Neural progenitor cell (in vitro differentiated cells): ENCODE measurements at regions not wholly inside any gene's neighbourhood (a gene's known extent, or its start where the extent isn't known, plus 50 kb on each side); places are given as distances from the start of the nearest gene placed in this dataset.

Source experiments
- DNase-seq: peaks from one replicate; pipeline ENCODE4 v3.0.0-alpha.2; 2016; ENCODE audit warnings: low spot score
- H2AFZ ChIP-seq: fragments of 200-600 bp; sonication (generic); replicated peaks from 2 replicates; pipeline ENCODE4 v1.6.1; 2016; ENCODE audit warnings: antibody characterized with exemption
- H3F3A ChIP-seq: fragments of 200-600 bp; sonication (generic); 2 replicates; pipeline ENCODE4 v1.6.1; 2016; ENCODE audit warnings: antibody characterized with exemption, low read depth
- H3K27ac ChIP-seq: fragments of 200-600 bp; sonication (generic); 2 replicates; pipeline ENCODE4 v1.5.1; 2016; ENCODE audit warnings: mild to moderate bottlenecking
- H3K27me3 ChIP-seq: fragments of 200-600 bp; sonication (generic); 2 replicates; pipeline ENCODE4 v1.6.1; 2016; ENCODE audit warnings: mild to moderate bottlenecking, moderate library complexity
- H3K36me3 ChIP-seq: fragments of 200-600 bp; sonication (generic); 2 replicates; pipeline ENCODE4 v1.5.1; 2016
- H3K4me1 ChIP-seq: fragments of 200-600 bp; sonication (generic); 2 replicates; pipeline ENCODE4 v1.6.1; 2016; ENCODE audit warnings: mixed run types
- H3K4me2 ChIP-seq: fragments of 200-600 bp; sonication (generic); 2 replicates; pipeline ENCODE4 v1.6.1; 2016
- H3K4me3 ChIP-seq: fragments of 200-600 bp; sonication (generic); 2 replicates; pipeline ENCODE4 v1.5.1; 2016
- H3K79me2 ChIP-seq: fragments of 200-600 bp; sonication (generic); 2 replicates; pipeline ENCODE4 v1.6.1; 2016; ENCODE audit warnings: low read depth
- H3K9ac ChIP-seq: fragments of 200-600 bp; sonication (generic); 2 replicates; pipeline ENCODE4 v1.6.1; 2016
- H3K9me3 ChIP-seq: fragments of 200-600 bp; sonication (generic); 2 replicates; pipeline ENCODE4 v1.5.1; 2016; ENCODE audit warnings: low read depth
- H4K20me1 ChIP-seq: fragments of 200-600 bp; sonication (generic); 2 replicates; pipeline ENCODE4 v1.6.1; 2016; ENCODE audit warnings: low read depth
- H3K27ac Mint-ChIP-seq: 3 replicates; pipeline ENCODE4 v1.8.0; 2021; ENCODE audit warnings: mixed read lengths
- H3K27me3 Mint-ChIP-seq: 2 replicates; pipeline ENCODE4 v1.8.0; 2022; ENCODE audit warnings: low read depth, mild to moderate bottlenecking, inconsistent platforms, moderate library complexity, mixed read lengths; ENCODE audit not compliant: insufficient read depth
- H3K36me3 Mint-ChIP-seq: 3 replicates; pipeline ENCODE4 v1.8.0; 2021; ENCODE audit warnings: mixed read lengths
- H3K4me1 Mint-ChIP-seq: 3 replicates; pipeline ENCODE4 v1.8.0; 2021; ENCODE audit warnings: mixed read lengths
- H3K4me3 Mint-ChIP-seq: 3 replicates; pipeline ENCODE4 v1.8.0; 2021; ENCODE audit warnings: mild to moderate bottlenecking, moderate library complexity, mixed read lengths
- H3K9me3 Mint-ChIP-seq: 3 replicates; pipeline ENCODE4 v1.8.0; 2020; ENCODE audit warnings: mixed read lengths
- EZH2 ChIP-seq: fragments of 200-600 bp; sonication (generic); IDR thresholded peaks from 2 replicates; pipeline ENCODE4 v1.6.1; 2017; ENCODE audit warnings: antibody characterized with exemption, mild to moderate bottlenecking, moderate library complexity
- EZH2phosphoT487 ChIP-seq: fragments of 200-600 bp; sonication (generic); IDR thresholded peaks from 2 replicates; pipeline ENCODE4 v1.6.1; 2017; ENCODE audit warnings: antibody characterized with exemption
- TF ChIP-seq, protein P1 (sequence below): fragments of 200-600 bp; sonication (generic); IDR thresholded peaks from 2 replicates; pipeline ENCODE4 v1.5.1; 2017; ENCODE audit warnings: antibody characterized with exemption, mild to moderate bottlenecking

DNA sequence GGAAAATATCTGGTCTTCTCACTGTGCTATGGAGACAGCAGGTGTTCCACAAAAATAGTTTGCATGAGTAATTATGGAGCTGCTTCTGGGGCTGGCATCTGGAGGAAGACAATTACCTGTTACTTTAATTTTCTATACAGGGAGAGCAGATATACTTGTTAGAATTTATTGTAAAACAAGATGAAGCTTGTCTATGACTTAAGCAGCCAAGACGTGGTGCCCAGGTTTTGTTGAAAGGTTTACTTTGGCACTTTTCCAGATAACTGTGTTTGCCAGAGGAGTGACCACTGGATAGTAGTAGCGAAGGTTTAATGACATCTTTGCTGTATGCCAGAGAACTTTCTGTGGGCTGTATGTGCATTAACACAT lies 134.5 kb upstream of the KL start:
- no peak overlapping the region for H3K4me3 ChIP-seq
- no peaks in the 10 kb centered on the region for H3K79me2 ChIP-seq
- no peaks in the 10 kb centered on the region for H3K9me3 ChIP-seq
- no peak overlapping the region for H3K4me2 ChIP-seq
- H3K36me3 ChIP-seq = no peaks in the 10 kb centered on the region
- DNase-seq = no peak
- H4K20me1 ChIP-seq = no peaks in the 10 kb centered on the region
- Mint-ChIP-seq H3K4me3 (no peak overlapping the region), H3K4me1 (no peaks in the 10 kb centered on the region), H3K27me3 (no peaks in the 10 kb centered on the region), H3K36me3 (no peaks in the 10 kb centered on the region), H3K9me3 (no peaks in the 10 kb centered on the region), H3K27ac (no peak overlapping the region)
- H2AFZ ChIP-seq = no peak overlapping the region
- no peak overlapping the region for H3K9ac ChIP-seq
- TF ChIP-seq, protein P1, sequence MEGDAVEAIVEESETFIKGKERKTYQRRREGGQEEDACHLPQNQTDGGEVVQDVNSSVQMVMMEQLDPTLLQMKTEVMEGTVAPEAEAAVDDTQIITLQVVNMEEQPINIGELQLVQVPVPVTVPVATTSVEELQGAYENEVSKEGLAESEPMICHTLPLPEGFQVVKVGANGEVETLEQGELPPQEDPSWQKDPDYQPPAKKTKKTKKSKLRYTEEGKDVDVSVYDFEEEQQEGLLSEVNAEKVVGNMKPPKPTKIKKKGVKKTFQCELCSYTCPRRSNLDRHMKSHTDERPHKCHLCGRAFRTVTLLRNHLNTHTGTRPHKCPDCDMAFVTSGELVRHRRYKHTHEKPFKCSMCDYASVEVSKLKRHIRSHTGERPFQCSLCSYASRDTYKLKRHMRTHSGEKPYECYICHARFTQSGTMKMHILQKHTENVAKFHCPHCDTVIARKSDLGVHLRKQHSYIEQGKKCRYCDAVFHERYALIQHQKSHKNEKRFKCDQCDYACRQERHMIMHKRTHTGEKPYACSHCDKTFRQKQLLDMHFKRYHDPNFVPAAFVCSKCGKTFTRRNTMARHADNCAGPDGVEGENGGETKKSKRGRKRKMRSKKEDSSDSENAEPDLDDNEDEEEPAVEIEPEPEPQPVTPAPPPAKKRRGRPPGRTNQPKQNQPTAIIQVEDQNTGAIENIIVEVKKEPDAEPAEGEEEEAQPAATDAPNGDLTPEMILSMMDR = no peak
- TF ChIP-seq EZH2phosphoT487 = no peak
- TF ChIP-seq EZH2 = no peak
- no peaks in the 10 kb centered on the region for H3K4me1 ChIP-seq
- no peak overlapping the region for H3K27ac ChIP-seq
- no peaks in the 10 kb centered on the region for H3K27me3 ChIP-seq
- H3F3A ChIP-seq = no peaks in the 10 kb centered on the region

DNA sequence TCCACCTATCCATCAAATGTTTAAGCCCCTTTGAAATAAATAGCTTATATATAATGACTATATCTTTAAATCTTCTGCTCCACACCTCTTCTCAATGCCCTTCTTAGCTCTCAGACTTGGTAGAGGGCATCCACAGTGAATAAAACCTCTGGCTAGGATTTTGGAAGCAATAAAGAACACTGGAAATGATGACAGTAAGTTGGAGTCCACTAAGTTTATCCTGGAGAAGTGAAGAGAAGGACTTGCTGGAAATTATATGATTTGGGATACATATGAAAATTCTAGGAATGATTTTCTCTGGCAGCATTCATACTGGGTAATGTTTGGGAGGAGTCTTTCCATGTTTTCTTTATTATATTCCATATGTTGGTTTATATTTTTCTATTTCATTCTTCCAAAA lies 133.5 kb upstream of the KL start:
- no peak for TF ChIP-seq EZH2
- TF ChIP-seq, protein P1 = no peak
- no peak for TF ChIP-seq EZH2phosphoT487
- Mint-ChIP-seq H3K9me3 (peaks cover 3% of the 10 kb centered on the region), H3K27me3 (no peaks in the 10 kb centered on the region), H3K36me3 (no peaks in the 10 kb centered on the region), H3K4me3 (no peak overlapping the region), H3K27ac (no peak overlapping the region), H3K4me1 (no peaks in the 10 kb centered on the region)
- Histone ChIP-seq H3F3A (no peaks in the 10 kb centered on the region), H3K4me2 (no peak overlapping the region), H2AFZ (no peak overlapping the region), H3K9me3 (no peaks in the 10 kb centered on the region), H3K27me3 (no peaks in the 10 kb centered on the region), H3K36me3 (no peaks in the 10 kb centered on the region), H3K79me2 (no peaks in the 10 kb centered on the region), H3K4me3 (no peak overlapping the region), H4K20me1 (no peaks in the 10 kb centered on the region), H3K4me1 (no peaks in the 10 kb centered on the region), H3K9ac (no peak overlapping the region), H3K27ac (no peak overlapping the region)
- DNase-seq = no peak

DNA sequence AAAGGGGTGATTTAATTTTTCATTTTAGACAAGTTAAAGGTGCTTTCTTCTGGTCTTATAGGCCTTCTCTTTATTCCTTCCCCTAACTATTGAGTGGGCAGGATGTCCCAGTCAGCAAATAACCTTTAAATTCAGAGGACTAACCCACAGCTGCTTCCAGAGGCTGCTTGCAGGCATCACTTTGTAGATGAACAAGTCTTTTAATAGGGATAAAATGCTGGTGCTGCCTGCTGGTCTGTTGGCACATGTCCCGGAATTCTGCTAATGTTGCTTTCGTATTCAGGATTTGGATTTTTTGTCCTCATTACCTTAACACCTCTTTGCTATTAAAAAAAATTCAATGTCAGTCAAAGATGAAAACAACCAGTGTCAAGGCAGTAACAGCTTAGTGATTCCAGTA lies 132.7 kb upstream of the KL start:
- Mint-ChIP-seq H3K9me3 (peaks cover 5% of the 10 kb centered on the region), H3K36me3 (no peaks in the 10 kb centered on the region), H3K27ac (no peak overlapping the region), H3K27me3 (no peaks in the 10 kb centered on the region), H3K4me3 (no peak overlapping the region), H3K4me1 (no peaks in the 10 kb centered on the region)
- no peak for DNase-seq
- Histone ChIP-seq H3K9me3 (no peaks in the 10 kb centered on the region), H3K4me3 (no peak overlapping the region), H3F3A (no peaks in the 10 kb centered on the region), H2AFZ (peak overlapping the region; percentile 0), H3K4me2 (no peak overlapping the region), H3K36me3 (no peaks in the 10 kb centered on the region), H3K9ac (no peak overlapping the region), H3K27ac (no peak overlapping the region), H4K20me1 (no peaks in the 10 kb centered on the region), H3K79me2 (no peaks in the 10 kb centered on the region), H3K27me3 (no peaks in the 10 kb centered on the region), H3K4me1 (no peaks in the 10 kb centered on the region)
- TF ChIP-seq EZH2 (no peak), EZH2phosphoT487 (no peak)
- TF ChIP-seq, protein P1 = no peak

DNA sequence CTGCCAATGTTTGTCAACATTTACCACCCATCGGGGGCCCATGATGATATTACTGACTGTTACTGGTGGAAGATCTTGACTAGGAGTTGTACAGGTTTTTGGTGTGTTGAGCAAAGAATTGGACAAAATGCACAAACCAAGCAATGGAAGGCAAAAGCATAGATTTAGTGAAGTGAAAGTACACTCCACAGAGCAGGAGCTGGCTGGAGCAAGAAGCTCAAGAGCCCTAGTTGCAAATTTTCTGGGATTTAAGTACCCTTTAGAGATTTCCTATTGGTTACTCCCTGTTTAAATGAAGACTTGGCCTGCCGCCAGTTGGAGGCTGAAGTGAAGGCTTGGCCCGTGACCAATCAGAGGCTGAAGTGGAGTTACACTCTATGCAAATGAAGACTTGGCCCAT lies 128.6 kb upstream of the KL start:
- Mint-ChIP-seq H3K4me1 (no peaks in the 10 kb centered on the region), H3K27me3 (no peaks in the 10 kb centered on the region), H3K27ac (no peak overlapping the region), H3K36me3 (no peaks in the 10 kb centered on the region), H3K9me3 (peaks cover 5% of the 10 kb centered on the region), H3K4me3 (no peak overlapping the region)
- no peaks in the 10 kb centered on the region for H3K9me3 ChIP-seq
- no peaks in the 10 kb centered on the region for H3K36me3 ChIP-seq
- H3K4me1 ChIP-seq = no peaks in the 10 kb centered on the region
- TF ChIP-seq EZH2phosphoT487 = no peak
- TF ChIP-seq, protein P1 = no peak
- TF ChIP-seq EZH2 = no peak
- H3K9ac ChIP-seq = no peak overlapping the region
- no peaks in the 10 kb centered on the region for H3F3A ChIP-seq
- no peaks in the 10 kb centered on the region for H3K79me2 ChIP-seq
- no peak overlapping the region for H2AFZ ChIP-seq
- no peak overlapping the region for H3K27ac ChIP-seq
- no peaks in the 10 kb centered on the region for H4K20me1 ChIP-seq
- H3K4me2 ChIP-seq = no peak overlapping the region
- no peaks in the 10 kb centered on the region for H3K27me3 ChIP-seq
- H3K4me3 ChIP-seq = no peak overlapping the region
- no peak for DNase-seq
